Breast epithelium (tissue), 4 donors: ENCODE measurements at regions not wholly inside any gene's neighbourhood (a gene's known extent, or its start where the extent isn't known, plus 50 kb on each side); places are given as distances from the start of the nearest gene placed in this dataset.
A peak's percentile ranks its signal among the peaks of the same experiment; 100 is the strongest.

Experiments
- DNase-seq, 2 donors: peaks; one replicate each; pipeline ENCODE4 v3.0.0-alpha.2; 2019; ENCODE audit warnings: low spot score in 2 of 2
- H3K27ac ChIP-seq, 2 donors: fragments of 200-600 bp; sonication (generic) in 1 of 2; one replicate each; pipeline ENCODE4 v1.5.1; 2016 to 2019; ENCODE audit warnings: mild to moderate bottlenecking in 1 of 2
- H3K27me3 ChIP-seq, 2 donors: fragments of 200-600 bp; sonication (generic) in 1 of 2; one replicate each; pipeline versions ENCODE4 v1.5.1 to v1.6.0; 2017 to 2019; ENCODE audit warnings: control low read depth in 1 of 2, mild to moderate bottlenecking in 1 of 2
- H3K36me3 ChIP-seq: fragments of 200-600 bp; one replicate; pipeline ENCODE4 v1.5.1; 2019
- H3K4me1 ChIP-seq, 2 donors: fragments of 200-600 bp; sonication (generic); one replicate each; pipeline ENCODE4 v1.5.1; 2016 to 2019; ENCODE audit warnings: control low read depth in 1 of 2
- H3K4me3 ChIP-seq, 3 donors: fragments of 200-600 bp; sonication (generic); 1 replicate in 2 of 3; 2 replicates in 1 of 3; pipeline ENCODE4 v1.5.1; 2016 to 2019; ENCODE audit warnings: mild to moderate bottlenecking in 3 of 3, moderate library complexity in 2 of 3
- H3K9me3 ChIP-seq, 2 donors: fragments of 200-600 bp; sonication (generic) in 1 of 2; one replicate each; pipeline ENCODE4 v1.5.1; 2016 to 2019; ENCODE audit warnings: control low read depth in 1 of 2
- POLR2A ChIP-seq: fragments of 450-650 bp; IDR thresholded peaks from one replicate; pipeline ENCODE4 v1.6.1; 2016; ENCODE audit warnings: antibody characterized with exemption, mild to moderate bottlenecking, moderate library complexity
- POLR2AphosphoS5 ChIP-seq, 3 donors: sonication (generic); formaldehyde crosslinking; IDR thresholded peaks; one replicate each; pipeline ENCODE4 v1.6.1; 2017; ENCODE audit warnings: antibody characterized with exemption in 3 of 3
- intact Hi-C: fragments of 100-400 bp; cut with DNase I; formaldehyde crosslinking; loops from one replicate; pipeline ENCODE4 v1.15.1; 2023; ENCODE audit warnings: low total_unique reads
- TF ChIP-seq, protein P1 (sequence below), 3 donors: fragments of 450-650 bp; IDR thresholded peaks; one replicate each; pipeline ENCODE4 v1.5.1; 2016 to 2017; ENCODE audit warnings: antibody characterized with exemption in 3 of 3, mild to moderate bottlenecking in 3 of 3, moderate library complexity in 3 of 3

DNA sequence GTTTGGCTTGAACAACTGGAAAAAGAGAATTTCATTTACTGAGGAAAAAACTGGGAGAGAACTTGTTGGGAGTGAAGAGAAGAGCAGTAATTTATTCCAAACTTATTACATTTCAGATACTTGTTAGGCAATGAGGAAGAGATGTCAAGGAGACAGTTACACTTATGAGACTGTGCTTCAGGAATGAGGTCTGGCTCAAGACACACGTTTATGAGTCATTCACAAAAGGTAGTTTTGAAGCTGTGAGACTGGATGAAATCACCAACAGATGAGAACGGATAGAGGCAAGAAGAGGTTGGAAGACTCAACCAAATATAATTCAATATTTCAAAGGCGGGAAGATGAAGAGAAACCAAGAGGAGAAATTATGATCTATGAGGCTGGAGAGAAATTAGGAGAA is 70.6 kb upstream of the DEFB112 start:
- H3K4me3 ChIP-seq = no peak overlapping the region
- DNase-seq = no peak
- H3K27ac ChIP-seq = no peak overlapping the region
- H3K4me1 ChIP-seq = no peaks in the 10 kb centered on the region
- intact Hi-C loops = no loop called here
- TF ChIP-seq, protein P1, sequence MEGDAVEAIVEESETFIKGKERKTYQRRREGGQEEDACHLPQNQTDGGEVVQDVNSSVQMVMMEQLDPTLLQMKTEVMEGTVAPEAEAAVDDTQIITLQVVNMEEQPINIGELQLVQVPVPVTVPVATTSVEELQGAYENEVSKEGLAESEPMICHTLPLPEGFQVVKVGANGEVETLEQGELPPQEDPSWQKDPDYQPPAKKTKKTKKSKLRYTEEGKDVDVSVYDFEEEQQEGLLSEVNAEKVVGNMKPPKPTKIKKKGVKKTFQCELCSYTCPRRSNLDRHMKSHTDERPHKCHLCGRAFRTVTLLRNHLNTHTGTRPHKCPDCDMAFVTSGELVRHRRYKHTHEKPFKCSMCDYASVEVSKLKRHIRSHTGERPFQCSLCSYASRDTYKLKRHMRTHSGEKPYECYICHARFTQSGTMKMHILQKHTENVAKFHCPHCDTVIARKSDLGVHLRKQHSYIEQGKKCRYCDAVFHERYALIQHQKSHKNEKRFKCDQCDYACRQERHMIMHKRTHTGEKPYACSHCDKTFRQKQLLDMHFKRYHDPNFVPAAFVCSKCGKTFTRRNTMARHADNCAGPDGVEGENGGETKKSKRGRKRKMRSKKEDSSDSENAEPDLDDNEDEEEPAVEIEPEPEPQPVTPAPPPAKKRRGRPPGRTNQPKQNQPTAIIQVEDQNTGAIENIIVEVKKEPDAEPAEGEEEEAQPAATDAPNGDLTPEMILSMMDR (IDR thresholded peaks at IDR 0.05) = no peak
- TF ChIP-seq POLR2AphosphoS5 (IDR thresholded peaks at IDR 0.05) (no peak), POLR2A (no peak)
- no peaks in the 10 kb centered on the region for H3K27me3 ChIP-seq
- H3K36me3 ChIP-seq = no peaks in the 10 kb centered on the region
- no peaks in the 10 kb centered on the region for H3K9me3 ChIP-seq

DNA sequence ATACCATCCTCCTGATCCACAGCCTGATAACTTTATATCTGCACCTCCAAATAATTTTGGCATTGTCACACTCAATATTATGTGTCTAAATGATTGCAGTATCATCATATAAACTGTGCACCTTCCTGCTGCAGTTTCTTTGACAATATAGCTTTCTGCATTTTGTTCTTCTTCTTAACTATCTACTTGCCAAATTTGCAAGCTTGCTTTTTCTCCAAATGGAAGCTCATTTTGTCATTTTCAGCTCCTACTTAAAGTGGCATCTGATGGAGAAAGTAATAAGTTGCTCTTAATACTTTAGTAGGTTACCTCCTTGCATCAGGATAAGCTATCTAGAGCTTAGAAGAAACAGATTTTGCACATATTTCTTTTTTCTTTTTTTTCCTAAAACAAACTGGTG is 74.0 kb upstream of the DEFB112 start:
- no peaks in the 10 kb centered on the region for H3K4me1 ChIP-seq
- H3K36me3 ChIP-seq = no peaks in the 10 kb centered on the region
- H3K27ac ChIP-seq = no peak overlapping the region
- intact Hi-C loops = no loop called here
- no peaks in the 10 kb centered on the region for H3K9me3 ChIP-seq
- no peaks in the 10 kb centered on the region for H3K27me3 ChIP-seq
- no peak for DNase-seq
- TF ChIP-seq, protein P1 (IDR thresholded peaks at IDR 0.05) = no peak
- TF ChIP-seq POLR2A (no peak), POLR2AphosphoS5 (IDR thresholded peaks at IDR 0.05) (no peak)
- H3K4me3 ChIP-seq = no peak overlapping the region

DNA sequence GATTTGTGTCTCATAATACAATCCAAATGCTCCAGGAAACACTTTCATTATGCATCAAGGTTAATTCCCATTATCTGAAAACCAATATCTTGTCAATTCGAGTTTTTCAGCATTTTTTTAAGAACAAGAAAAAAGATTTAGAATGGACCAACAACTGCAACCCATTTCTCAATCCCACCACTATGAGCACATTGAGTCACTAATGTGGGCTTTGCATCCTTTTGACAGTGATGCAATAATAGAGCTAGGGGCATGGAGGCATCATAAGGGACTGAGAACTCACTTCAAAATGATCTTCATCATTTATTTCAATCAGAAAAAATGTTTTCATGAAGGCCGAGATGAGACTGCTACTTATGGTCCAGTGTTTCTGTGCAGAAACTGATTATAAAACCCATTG is 74.8 kb upstream of the DEFB112 start:
- intact Hi-C loops = no loop called here
- TF ChIP-seq POLR2AphosphoS5 (IDR thresholded peaks at IDR 0.05) = no peak
- TF ChIP-seq POLR2A = no peak
- TF ChIP-seq, protein P1 (IDR thresholded peaks at IDR 0.05) = no peak
- Histone ChIP-seq H3K4me1 (no peaks in the 10 kb centered on the region), H3K27ac (no peak overlapping the region), H3K27me3 (no peaks in the 10 kb centered on the region), H3K9me3 (no peaks in the 10 kb centered on the region), H3K36me3 (no peaks in the 10 kb centered on the region), H3K4me3 (no peak overlapping the region)
- no peak for DNase-seq

DNA sequence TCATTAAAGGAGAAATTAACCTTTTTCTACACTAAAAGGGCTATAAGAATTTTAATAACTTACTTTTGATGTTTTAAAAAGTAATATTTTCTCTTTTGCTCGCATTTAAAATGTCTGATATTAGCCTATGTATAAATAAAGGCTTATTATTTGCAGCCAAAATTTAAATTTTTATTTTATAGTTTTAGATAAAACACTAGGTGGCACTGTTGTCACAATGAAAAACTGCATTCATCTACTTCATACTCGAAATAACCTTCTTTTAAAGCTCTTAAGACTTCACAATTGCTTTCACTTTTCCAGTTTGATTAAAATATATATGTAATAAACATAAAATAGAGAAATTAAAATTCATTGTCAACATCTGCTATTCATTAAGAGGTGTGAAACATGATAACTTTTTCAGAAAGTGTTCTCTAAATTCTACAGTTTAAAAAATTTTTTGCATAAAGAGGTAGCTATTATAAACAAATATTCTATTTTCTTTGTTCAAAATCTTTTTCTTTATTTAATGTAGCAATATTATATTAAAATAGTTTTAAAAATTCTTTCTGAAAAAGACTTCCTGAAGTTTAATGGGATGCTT is 78.8 kb upstream of the DEFB112 start:
- Histone ChIP-seq H3K27ac (no peak overlapping the region), H3K4me3 (no peak overlapping the region), H3K9me3 (no peaks in the 10 kb centered on the region), H3K27me3 (peaks cover 0 to 5% of the 10 kb centered on the region in 2 donors), H3K36me3 (no peaks in the 10 kb centered on the region), H3K4me1 (no peaks in the 10 kb centered on the region)
- no peak for DNase-seq
- intact Hi-C loops = no loop called here
- TF ChIP-seq, protein P1 (IDR thresholded peaks at IDR 0.05) = peak in 2 of 3 donors; percentile 12 to 33
- no peak for TF ChIP-seq POLR2AphosphoS5 (IDR thresholded peaks at IDR 0.05)
- no peak for TF ChIP-seq POLR2A

DNA sequence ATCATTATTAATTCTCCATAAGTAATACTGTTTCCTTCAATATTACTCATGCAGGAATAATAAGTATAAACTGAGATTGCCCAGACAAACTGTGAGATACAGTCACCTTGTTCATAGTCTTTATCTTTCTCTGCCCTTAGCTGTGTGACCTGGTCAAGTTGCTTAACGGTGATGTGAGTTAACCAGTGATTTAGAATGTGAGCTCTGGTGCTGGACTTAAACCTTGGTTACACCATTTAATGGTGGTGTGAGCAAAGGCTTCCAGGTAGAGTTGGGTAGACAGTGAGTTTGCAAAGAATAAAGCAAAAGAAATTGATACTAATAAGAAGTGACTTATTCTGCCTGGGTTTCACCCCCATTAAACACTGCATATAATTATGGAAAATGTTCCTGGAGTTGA is 86.2 kb upstream of the DEFB112 start:
- no peak overlapping the region for H3K27ac ChIP-seq
- H3K36me3 ChIP-seq = no peaks in the 10 kb centered on the region
- peaks cover 0 to 5% of the 10 kb centered on the region in 2 donors for H3K27me3 ChIP-seq
- intact Hi-C loops = no loop called here
- no peak overlapping the region for H3K4me3 ChIP-seq
- H3K4me1 ChIP-seq = no peaks in the 10 kb centered on the region
- no peak for TF ChIP-seq POLR2AphosphoS5 (IDR thresholded peaks at IDR 0.05)
- TF ChIP-seq POLR2A = no peak
- TF ChIP-seq, protein P1 (IDR thresholded peaks at IDR 0.05) = no peak
- no peaks in the 10 kb centered on the region for H3K9me3 ChIP-seq
- no peak for DNase-seq
